IMR-90 (cell line): ENCODE measurements at regions not wholly inside any gene's neighbourhood (a gene's known extent, or its start where the extent isn't known, plus 50 kb on each side); places are given as distances from the start of the nearest gene placed in this dataset.

Experiments used
- ATAC-seq: fragments of 200-7000 bp; cut with Tn5 transposase; 2 replicates; pipeline ENCODE4 v1.9.1; 2020; ENCODE audit warnings: low read depth, mild to moderate bottlenecking, moderate library complexity
- BruUV-seq: library from RNA; stranded (reverse); fragments of 400-500 nt; replicated peaks from 2 replicates; lab custom pipeline; 2021; lab: Mats Ljungman, UMichigan
- CTCF ChIA-PET: fragments of 300-600 bp; formaldehyde crosslinking; extraction: SDS; loops from one replicate; lab custom pipeline; 2021; ENCODE audit warnings: antibody characterized with exemption; lab: Yijun Ruan, JAX
- POLR2A ChIA-PET: fragments of 300-600 bp; sonication (Branson Sonifier 250); formaldehyde crosslinking; loops from one replicate; lab custom pipeline; 2022; ENCODE audit warnings: antibody characterized with exemption; ENCODE audit not compliant: unreplicated experiment; lab: Charles Lee
- DNase-seq: peaks from one replicate; pipeline ENCODE4 v3.0.0; 2013
- H2AFZ ChIP-seq: replicated peaks from 2 replicates; pipeline ENCODE3; 2013; ENCODE audit warnings: low read length, mild to moderate bottlenecking; ENCODE audit not compliant: poor library complexity
- H2AK5ac ChIP-seq: 2 replicates; pipeline ENCODE4 v1.6.1; 2013; ENCODE audit warnings: low read depth, low read length, inconsistent platforms
- H2AK9ac ChIP-seq: replicated peaks from 2 replicates; pipeline ENCODE3; 2013; ENCODE audit warnings: mild to moderate bottlenecking, low read depth, low read length, moderate library complexity; ENCODE audit not compliant: poor library complexity
- H2BK120ac ChIP-seq: 2 replicates; pipeline ENCODE4 v1.6.1; 2013; ENCODE audit warnings: low read depth, low read length, inconsistent platforms
- H2BK15ac ChIP-seq: 3 replicates; pipeline ENCODE4 v1.6.1; 2013; ENCODE audit warnings: low read depth, low read length, inconsistent platforms
- H2BK20ac ChIP-seq: 2 replicates; pipeline ENCODE4 v1.6.1; 2013; ENCODE audit warnings: low read depth, mild to moderate bottlenecking, inconsistent platforms, low read length, moderate library complexity
- H2BK5ac ChIP-seq: 2 replicates; pipeline ENCODE4 v1.6.1; 2013; ENCODE audit warnings: mild to moderate bottlenecking, low read depth, low read length, inconsistent platforms; ENCODE audit not compliant: poor library complexity, severe bottlenecking
- H3K14ac ChIP-seq: replicated peaks from 2 replicates; pipeline ENCODE4 v1.6.1; 2013; ENCODE audit warnings: low read depth, low read length, inconsistent platforms
- H3K18ac ChIP-seq: 2 replicates; pipeline ENCODE4 v1.6.1; 2013; ENCODE audit warnings: low read depth, low read length, control low read depth
- H3K23ac ChIP-seq: 2 replicates; pipeline ENCODE4 v1.6.1; 2013; ENCODE audit warnings: low read depth, low read length, inconsistent platforms
- H3K27ac ChIP-seq: 2 replicates; pipeline ENCODE4 v1.5.1; 2013; ENCODE audit warnings: mild to moderate bottlenecking, control low read depth, low read length; ENCODE audit not compliant: insufficient read depth
- H3K27me3 ChIP-seq: 2 replicates; pipeline ENCODE4 v1.6.1; 2013; ENCODE audit warnings: low read length; ENCODE audit not compliant: control insufficient read depth, insufficient read depth
- H3K36me3 ChIP-seq: 2 replicates; pipeline ENCODE4 v1.6.1; 2013; ENCODE audit warnings: low read length, mixed read lengths; ENCODE audit not compliant: control insufficient read depth, insufficient read depth
- H3K4ac ChIP-seq: 2 replicates; pipeline ENCODE4 v1.6.1; 2013; ENCODE audit warnings: low read depth, low read length, inconsistent platforms
- H3K4me1 ChIP-seq: 2 replicates; pipeline ENCODE4 v1.6.1; 2013; ENCODE audit warnings: low read length, mixed read lengths; ENCODE audit not compliant: control insufficient read depth, insufficient read depth
- H3K4me2 ChIP-seq: 2 replicates; pipeline ENCODE4 v1.6.1; 2013; ENCODE audit warnings: low read depth, mild to moderate bottlenecking, control low read depth, low read length, moderate library complexity
- H3K4me3 ChIP-seq: 2 replicates; pipeline ENCODE4 v1.5.1; 2013; ENCODE audit warnings: low read depth, mild to moderate bottlenecking, control low read depth, low read length, moderate library complexity; ENCODE audit not compliant: insufficient read depth
- H3K56ac ChIP-seq: 2 replicates; pipeline ENCODE4 v1.6.1; 2013; ENCODE audit warnings: low read length, inconsistent platforms; ENCODE audit not compliant: insufficient read depth; ENCODE audit errors: extremely low read depth
- H3K79me1 ChIP-seq, 2 experiments: 2 replicates each; pipeline ENCODE4 v1.6.1; 2013; ENCODE audit warnings: low read length in 2 of 2, inconsistent platforms in 1 of 2, low read depth in 1 of 2
- H3K9ac ChIP-seq: 2 replicates; pipeline ENCODE4 v1.6.1; 2013; ENCODE audit warnings: low read depth, low read length, control low read depth
- H3K9me1 ChIP-seq: 2 replicates; pipeline ENCODE4 v1.6.1; 2013; ENCODE audit warnings: low read length, inconsistent platforms; ENCODE audit not compliant: insufficient read depth
- H3K9me3 ChIP-seq: 2 replicates; pipeline ENCODE4 v1.6.1; 2013; ENCODE audit warnings: low read length; ENCODE audit not compliant: control insufficient read depth, insufficient read depth
- H4K20me1 ChIP-seq: 2 replicates; pipeline ENCODE4 v1.6.1; 2013; ENCODE audit warnings: low read length, inconsistent platforms; ENCODE audit not compliant: insufficient read depth
- H4K5ac ChIP-seq: 2 replicates; pipeline ENCODE4 v1.6.1; 2013; ENCODE audit warnings: mild to moderate bottlenecking, low read depth, low read length, control low read depth
- H4K8ac ChIP-seq, 2 experiments: 2 replicates each; pipeline ENCODE4 v1.6.1; 2013; ENCODE audit warnings: low read depth in 2 of 2, low read length in 2 of 2, control low read depth in 1 of 2, inconsistent platforms in 1 of 2
- H4K91ac ChIP-seq: 2 replicates; pipeline ENCODE4 v1.6.1; 2013; ENCODE audit warnings: low read depth, low read length, inconsistent platforms; ENCODE audit not compliant: insufficient read depth
- CHD1 ChIP-seq: IDR thresholded peaks from 2 replicates; pipeline ENCODE4 v1.6.1; 2012; ENCODE audit warnings: low read depth, low read length, improper control_type of control experiment
- CTCF ChIP-seq: conservative IDR thresholded peaks from 2 replicates; pipeline ENCODE4 v1.5.1; 2012; ENCODE audit warnings: mild to moderate bottlenecking, low read depth, low read length, improper control_type of control experiment
- FOS ChIP-seq: fragments of 150-350 bp; IDR thresholded peaks from 2 replicates; pipeline ENCODE4 v1.6.1; 2016; ENCODE audit warnings: low read depth, low read length
- MXI1 ChIP-seq: IDR thresholded peaks from 2 replicates; pipeline ENCODE4 v1.6.1; 2012; ENCODE audit warnings: low read depth, mild to moderate bottlenecking, low read length, moderate library complexity, borderline replicate concordance
- NFE2L2 ChIP-seq: fragments of 150-350 bp; IDR thresholded peaks from 2 replicates; pipeline ENCODE4 v1.6.1; 2016; ENCODE audit warnings: low read depth, mild to moderate bottlenecking, low read length
- RAD21 ChIP-seq: IDR thresholded peaks from 2 replicates; pipeline ENCODE4 v1.6.1; 2012; ENCODE audit warnings: low read length, improper control_type of control experiment
- RCOR1 ChIP-seq: IDR thresholded peaks from 2 replicates; pipeline ENCODE4 v1.6.1; 2012; ENCODE audit warnings: mild to moderate bottlenecking, low read length, improper control_type of control experiment; ENCODE audit not compliant: insufficient replicate concordance
- RFX5 ChIP-seq: IDR thresholded peaks from 2 replicates; pipeline ENCODE4 v1.8.0; 2012; ENCODE audit warnings: low read depth, mild to moderate bottlenecking, low read length, moderate library complexity
- SMC3 ChIP-seq: fragments of 150-350 bp; IDR thresholded peaks from 2 replicates; pipeline ENCODE4 v1.6.1; 2016; ENCODE audit warnings: low read depth, mild to moderate bottlenecking, antibody characterized with exemption, low read length, moderate library complexity
- dilution Hi-C: fragments of 300-500 bp; cut with HindIII; formaldehyde crosslinking; loops from one replicate; pipeline ENCODE4 v1.14.3; 2018; ENCODE audit warnings: low sequenced_read_pairs; ENCODE audit not compliant: unreplicated experiment
- in situ Hi-C: fragments of 300-500 bp; cut with MboI; formaldehyde crosslinking; loops from 3 replicates; pipeline ENCODE4 v1.14.3; 2019; ENCODE audit warnings: low sequenced_read_pairs, inconsistent platforms, mixed read lengths
- intact Hi-C: fragments of 100-400 bp; cut with micrococcal nuclease; formaldehyde crosslinking; loops from 2 replicates; pipeline ENCODE4 v1.10.0; 2022

- CTCF ChIA-PET = no interaction called here
- Histone ChIP-seq H4K91ac (no peak overlapping the region), H3K79me1 (no peaks in the 10 kb centered on the region), H3K27ac (no peak overlapping the region), H3K4me1 (no peaks in the 10 kb centered on the region), H2AK5ac (no peak overlapping the region), H2BK20ac (no peak overlapping the region), H3K9me1 (no peaks in the 10 kb centered on the region), H3K9me3 (no peaks in the 10 kb centered on the region), H3K56ac (no peak overlapping the region), H3K9ac (no peak overlapping the region), H2AFZ (no peak overlapping the region), H3K36me3 (no peaks in the 10 kb centered on the region), H2BK15ac (no peak overlapping the region), H4K8ac (no peak overlapping the region), H4K20me1 (no peaks in the 10 kb centered on the region), H3K18ac (no peak overlapping the region), H3K4me3 (no peak overlapping the region), H3K4ac (no peak overlapping the region), H3K23ac (no peak overlapping the region), H3K27me3 (no peaks in the 10 kb centered on the region), H2BK5ac (no peak overlapping the region), H2BK120ac (no peak overlapping the region), H3K14ac (no peak overlapping the region), H3K4me2 (no peak overlapping the region), H4K5ac (no peak overlapping the region), H2AK9ac (no peak overlapping the region)
- in situ Hi-C loops = no loop called here
- intact Hi-C loops = no loop called here
- POLR2A ChIA-PET = no interaction called here
- no peak for TF ChIP-seq FOS
- TF ChIP-seq SMC3 = no peak
- TF ChIP-seq CHD1 = no peak
- no peak for TF ChIP-seq NFE2L2
- no peak for TF ChIP-seq RAD21
- TF ChIP-seq MXI1 = no peak
- no peak for TF ChIP-seq RFX5
- TF ChIP-seq CTCF = no peak
- no peak for TF ChIP-seq RCOR1
- dilution Hi-C loops = no loop called here
- ATAC-seq (no peak), DNase-seq (no peak)
- BruUV-seq = no TSS peak
These were observed 91.7 kb upstream of the HIVEP3 start for GRCh38 chr1:42010381-42010780.
